ENCODE measurements at regions not wholly inside any gene's neighbourhood (a gene's known extent, or its start where the extent isn't known, plus 50 kb on each side); places are given as distances from the start of the nearest gene placed in this dataset.

DNA sequence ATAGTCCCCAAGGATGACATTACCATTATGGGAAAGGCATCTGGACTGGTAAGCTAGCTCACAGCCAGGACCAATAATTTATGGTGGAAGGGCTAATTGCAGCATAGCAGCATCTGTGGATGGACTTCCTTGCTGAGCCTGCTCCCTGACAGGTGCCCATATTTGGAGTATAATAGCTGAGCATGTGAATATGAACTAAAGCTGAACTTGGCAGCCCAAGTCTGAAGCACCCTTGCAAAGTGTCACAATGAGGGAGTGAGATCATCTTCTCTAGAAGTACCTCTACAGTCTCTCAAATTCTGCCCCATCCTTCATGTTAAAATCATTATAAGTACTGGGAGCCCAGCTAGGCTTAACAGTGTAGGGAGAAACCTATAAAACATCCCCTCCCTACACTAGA, 128.2 kb upstream of the INPP4B start:
- DNase-seq: no peak

GRCh38 chr4:142975618-142976017, 129.5 kb upstream of the INPP4B start:
- DNase-seq: no peak

GRCh38 chr4:142976482-142976881, 130.4 kb upstream of the INPP4B start:
- DNase-seq: no peak

GRCh38 chr4:142977182-142977581, 131.1 kb upstream of the INPP4B start:
- no peak for DNase-seq

DNA sequence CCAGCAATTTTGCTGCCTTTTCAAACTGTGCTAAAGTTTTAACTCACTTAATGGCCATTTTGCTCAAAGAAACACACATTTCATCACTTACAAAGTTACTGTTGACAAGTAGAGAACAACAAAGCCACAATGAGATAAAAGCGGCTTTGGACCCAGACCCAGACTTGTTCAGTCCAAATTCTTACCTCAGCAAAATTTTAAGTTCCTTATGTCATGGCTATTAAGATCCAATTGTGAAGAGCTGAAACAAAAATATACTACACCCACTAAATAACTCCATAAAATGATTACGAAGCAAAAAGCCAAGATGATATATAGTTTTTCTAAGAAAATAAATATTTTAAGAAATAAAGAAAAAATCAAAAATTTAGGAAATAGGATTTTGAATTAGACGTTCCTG, 137.0 kb upstream of the INPP4B start:
- DNase-seq: no peak

- no peak for DNase-seq
These were observed 137.5 kb upstream of the INPP4B start for GRCh38 chr4:142983589-142983988.

DNA sequence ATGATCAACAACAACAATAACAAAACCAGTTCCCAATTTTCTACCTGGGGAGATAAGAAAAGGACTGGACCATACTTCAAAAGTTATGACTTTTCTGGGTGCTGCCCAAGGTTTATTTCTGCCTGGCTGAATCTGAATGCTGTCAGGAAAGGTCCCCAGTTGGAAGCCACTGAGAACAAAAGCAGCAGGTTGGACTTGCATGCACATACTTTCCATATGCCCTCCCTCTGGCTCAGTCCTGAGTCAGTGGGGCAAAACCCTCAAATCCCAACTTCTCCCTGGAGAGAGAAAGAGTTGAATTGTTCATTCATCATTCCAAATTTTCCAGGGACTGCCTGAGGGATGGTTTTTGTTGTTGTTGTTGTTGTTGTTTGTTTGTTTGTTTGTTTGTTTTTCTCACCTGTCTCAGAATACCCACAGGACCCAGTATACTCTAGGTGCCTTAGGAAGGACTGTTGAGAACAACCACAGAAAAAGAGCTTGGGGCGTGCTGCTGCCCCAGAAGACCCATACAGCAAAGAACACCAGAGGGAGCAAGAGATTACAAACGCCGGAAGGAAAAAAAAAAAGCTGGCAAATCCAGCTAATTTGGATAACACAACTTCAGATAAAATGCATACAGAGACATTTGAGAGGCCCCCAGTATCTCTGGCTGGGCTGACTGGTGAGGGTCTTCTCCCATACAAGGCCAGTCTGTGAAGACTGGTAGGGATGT, 138.9 kb upstream of the INPP4B start:
- no peak for DNase-seq

DNA sequence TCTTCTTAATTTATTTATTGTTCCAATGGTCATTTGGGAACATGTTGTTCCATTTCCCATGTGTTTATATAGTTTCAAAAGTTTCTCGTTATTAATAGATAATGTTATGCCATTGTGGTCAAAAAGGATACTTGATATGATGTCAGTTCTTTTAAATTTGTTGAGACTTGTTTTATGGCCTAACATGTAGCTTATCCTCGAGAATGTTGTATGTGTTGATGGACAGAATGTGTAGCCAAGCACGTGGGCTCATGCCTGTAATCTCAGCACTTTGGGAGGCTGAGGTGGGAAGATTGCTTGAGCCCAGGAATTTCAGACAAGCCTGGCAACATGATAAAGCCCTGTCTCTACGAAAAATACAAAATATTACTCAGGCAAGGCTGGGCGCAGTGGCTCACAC, 168.5 kb upstream of the USP38 start:
- DNase-seq: no peak

DNA sequence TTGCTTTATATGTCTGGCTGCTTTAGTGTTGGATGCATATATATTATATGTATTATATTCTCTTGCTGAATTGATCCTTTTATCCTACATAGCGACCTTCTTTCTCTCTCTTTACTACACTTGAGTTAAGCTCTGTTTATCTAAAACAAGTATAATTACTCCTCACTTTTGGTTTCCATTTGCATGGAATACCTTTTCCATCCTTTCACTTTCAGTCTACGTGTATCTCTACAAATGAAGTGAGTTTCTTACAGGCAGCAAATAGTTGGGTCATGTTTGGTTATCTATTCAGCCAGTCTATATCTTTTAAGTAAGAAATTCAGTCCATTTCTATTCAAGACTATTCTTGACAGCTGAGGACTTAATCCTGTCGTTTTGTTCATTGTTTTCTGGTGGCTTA, 167.5 kb upstream of the USP38 start:
- no peak for DNase-seq

DNA sequence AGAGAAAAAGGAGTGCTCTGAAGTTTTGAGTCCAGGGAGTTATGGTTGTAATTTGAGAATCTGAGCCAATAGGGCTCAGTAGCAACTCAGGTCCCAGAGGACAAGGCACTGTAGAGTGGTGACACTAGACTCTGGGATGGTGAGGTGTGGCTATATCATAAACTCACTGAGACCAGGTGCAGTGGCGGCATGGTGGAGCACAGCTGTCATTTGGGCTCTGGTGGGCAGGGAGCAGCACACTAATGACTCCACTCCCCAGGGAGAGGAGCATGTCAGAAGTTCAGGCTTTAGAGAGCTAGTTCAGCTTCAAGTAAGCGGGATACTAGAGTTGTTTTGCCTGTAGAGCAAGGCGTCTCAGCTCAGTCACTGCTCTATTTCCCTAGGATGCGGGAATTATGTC, 165.4 kb upstream of the USP38 start:
- DNase-seq: no peak

DNA sequence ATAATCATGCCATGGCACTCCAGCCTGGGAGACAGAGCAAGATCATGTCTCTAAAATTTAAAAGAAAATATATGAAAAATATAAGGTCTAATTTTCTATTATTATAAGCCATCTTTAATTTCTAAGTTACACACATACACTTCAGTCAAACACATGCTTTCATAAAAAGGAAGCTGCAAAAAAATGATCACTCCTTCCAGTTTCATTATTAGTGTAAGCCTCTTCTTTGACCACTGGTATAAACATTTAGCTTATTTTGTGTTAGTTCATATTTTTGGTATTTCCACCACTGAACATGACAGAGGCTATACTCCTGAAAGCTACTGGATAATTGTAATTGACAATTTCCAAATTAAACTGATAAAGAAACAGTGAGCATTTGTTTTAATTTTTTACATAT, 163.3 kb upstream of the USP38 start:
- DNase-seq: no peak

DNA sequence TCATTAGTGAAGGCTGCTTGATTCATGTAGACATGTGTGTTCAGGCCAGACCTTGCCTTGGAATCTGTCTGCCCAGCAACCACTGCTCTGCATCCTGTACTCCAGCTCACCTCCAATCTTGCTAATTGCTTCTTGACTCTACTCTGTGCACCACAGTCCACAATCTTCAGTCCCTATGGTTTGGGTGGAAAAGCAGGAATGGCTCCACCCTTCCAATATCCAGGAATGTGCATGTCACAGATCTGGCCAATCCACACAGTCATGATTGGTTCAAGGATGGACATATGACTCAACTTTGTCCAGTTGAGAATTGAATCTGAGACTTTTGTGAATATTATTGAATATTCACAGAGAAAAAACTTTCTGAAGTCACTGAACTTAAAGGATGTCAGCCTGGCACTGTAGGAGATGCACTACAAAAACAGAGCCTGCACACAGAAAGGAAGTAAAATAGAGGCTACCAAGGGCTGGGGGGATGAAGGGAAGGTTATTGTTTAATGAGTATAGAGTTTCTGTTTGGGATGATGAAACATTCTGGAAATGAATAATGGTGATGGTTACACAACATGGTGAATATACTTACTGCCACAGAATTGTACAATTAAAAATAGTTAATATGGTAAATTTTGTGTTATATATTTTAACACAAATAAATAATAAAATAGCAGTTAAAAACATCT, 161.3 kb upstream of the USP38 start:
- no peak for DNase-seq

GRCh38 chr4:143025081-143025704, 159.5 kb upstream of the USP38 start:
- no peak for DNase-seq

GRCh38 chr4:143026459-143027170, 158.1 kb upstream of the USP38 start:
- no peak for DNase-seq

- DNase-seq: no peak
These were observed 149.1 kb upstream of the USP38 start for GRCh38 chr4:143035661-143036060.

DNA sequence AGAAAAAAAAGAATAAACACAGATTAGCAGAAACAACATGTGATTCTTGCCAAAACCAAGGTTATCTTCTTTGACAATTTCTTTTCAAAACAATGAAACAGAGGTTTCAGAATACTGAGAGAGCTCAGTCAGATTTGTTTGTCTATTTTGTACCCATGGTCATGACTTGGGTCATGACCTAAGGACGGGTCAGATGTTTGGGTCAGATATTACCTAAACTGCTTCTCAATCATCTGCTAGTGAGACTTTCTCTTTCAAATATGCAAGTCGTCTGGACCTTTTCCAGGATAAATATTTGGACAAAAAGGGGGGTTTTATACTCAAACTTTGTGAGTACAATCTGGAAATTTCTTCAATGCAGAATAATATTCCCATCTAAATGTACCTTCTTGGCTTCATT, 148.3 kb upstream of the USP38 start:
- DNase-seq: no peak

- DNase-seq: no peak
These were observed 138.3 kb upstream of the USP38 start for GRCh38 chr4:143046454-143046853.

DNA sequence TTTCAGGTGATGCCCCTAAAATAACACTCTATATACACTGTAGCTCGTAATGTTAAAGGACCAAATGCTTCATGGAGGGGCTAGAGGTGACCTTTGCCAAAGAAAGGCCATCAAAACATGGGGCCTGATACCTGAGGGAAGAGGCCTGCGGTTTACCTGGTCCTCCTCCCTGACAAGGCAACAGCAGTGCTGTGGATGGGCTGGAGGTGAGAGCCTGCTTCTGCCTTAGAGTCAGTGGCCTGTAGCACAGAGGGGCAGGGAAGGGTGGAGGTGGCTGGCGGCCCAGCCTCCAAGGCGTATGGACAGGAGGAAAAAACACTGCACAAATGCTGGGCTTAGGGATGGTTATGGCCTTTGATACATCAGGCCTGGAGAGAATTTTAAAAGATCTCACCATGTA, 137.8 kb upstream of the USP38 start:
- DNase-seq: no peak

GRCh38 chr4:143054971-143055370, 129.7 kb upstream of the USP38 start:
- DNase-seq: no peak

DNA sequence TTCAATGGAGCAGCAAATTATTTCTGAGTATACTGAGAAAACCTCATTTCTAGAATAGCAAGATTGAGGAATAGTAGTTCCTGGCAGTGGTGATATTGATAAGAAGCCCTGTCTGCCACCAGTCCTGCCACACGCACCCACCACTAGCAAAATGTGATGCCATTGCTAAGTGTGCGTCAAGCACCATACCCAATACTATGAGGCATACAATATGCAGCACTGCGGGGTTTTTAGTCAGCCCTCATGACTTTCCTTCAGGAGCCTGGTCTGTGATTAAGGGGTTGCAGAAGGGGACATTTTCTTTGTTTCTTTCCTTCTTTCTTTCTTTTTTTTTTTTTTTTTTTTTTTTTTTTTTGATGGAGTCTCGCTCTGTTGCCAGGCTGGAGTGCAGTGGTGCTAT, 128.7 kb upstream of the USP38 start:
- DNase-seq: no peak

GRCh38 chr4:143071351-143071750, 113.4 kb upstream of the USP38 start:
- DNase-seq: no peak

- no peak for DNase-seq
These were observed 108.0 kb upstream of the USP38 start for GRCh38 chr4:143076723-143077122.

- no peak for DNase-seq
These were observed 102.0 kb upstream of the USP38 start for GRCh38 chr4:143082701-143083100.

Measured in right forelimb (tissue), 1 donor.